IMR-90 (cell line): ENCODE measurements at regions not wholly inside any gene's neighbourhood (a gene's known extent, or its start where the extent isn't known, plus 50 kb on each side); places are given as distances from the start of the nearest gene placed in this dataset.
"Not testable (repeated sequence)": the region's sequence is repeated elsewhere in the genome, so short reads cannot be mapped to it uniquely, and the experiment has no call there.

Experiments
- ATAC-seq: fragments of 200-7000 bp; cut with Tn5 transposase; 2 replicates; pipeline ENCODE4 v1.9.1; 2020; ENCODE audit warnings: low read depth, mild to moderate bottlenecking, moderate library complexity
- BruUV-seq: library from RNA; stranded (reverse); fragments of 400-500 nt; replicated peaks from 2 replicates; lab custom pipeline; 2021; lab: Mats Ljungman, UMichigan
- CTCF ChIA-PET: fragments of 300-600 bp; formaldehyde crosslinking; extraction: SDS; loops from one replicate; lab custom pipeline; 2021; ENCODE audit warnings: antibody characterized with exemption; lab: Yijun Ruan, JAX
- POLR2A ChIA-PET: fragments of 300-600 bp; sonication (Branson Sonifier 250); formaldehyde crosslinking; loops from one replicate; lab custom pipeline; 2022; ENCODE audit warnings: antibody characterized with exemption; ENCODE audit not compliant: unreplicated experiment; lab: Charles Lee
- DNase-seq: peaks from one replicate; pipeline ENCODE4 v3.0.0; 2013
- H2AFZ ChIP-seq: replicated peaks from 2 replicates; pipeline ENCODE3; 2013; ENCODE audit warnings: low read length, mild to moderate bottlenecking; ENCODE audit not compliant: poor library complexity
- H2AK5ac ChIP-seq: 2 replicates; pipeline ENCODE4 v1.6.1; 2013; ENCODE audit warnings: low read depth, low read length, inconsistent platforms
- H2AK9ac ChIP-seq: replicated peaks from 2 replicates; pipeline ENCODE3; 2013; ENCODE audit warnings: mild to moderate bottlenecking, low read depth, low read length, moderate library complexity; ENCODE audit not compliant: poor library complexity
- H2BK120ac ChIP-seq: 2 replicates; pipeline ENCODE4 v1.6.1; 2013; ENCODE audit warnings: low read depth, low read length, inconsistent platforms
- H2BK15ac ChIP-seq: 3 replicates; pipeline ENCODE4 v1.6.1; 2013; ENCODE audit warnings: low read depth, low read length, inconsistent platforms
- H2BK20ac ChIP-seq: 2 replicates; pipeline ENCODE4 v1.6.1; 2013; ENCODE audit warnings: low read depth, mild to moderate bottlenecking, inconsistent platforms, low read length, moderate library complexity
- H2BK5ac ChIP-seq: 2 replicates; pipeline ENCODE4 v1.6.1; 2013; ENCODE audit warnings: mild to moderate bottlenecking, low read depth, low read length, inconsistent platforms; ENCODE audit not compliant: poor library complexity, severe bottlenecking
- H3K14ac ChIP-seq: replicated peaks from 2 replicates; pipeline ENCODE4 v1.6.1; 2013; ENCODE audit warnings: low read depth, low read length, inconsistent platforms
- H3K18ac ChIP-seq: 2 replicates; pipeline ENCODE4 v1.6.1; 2013; ENCODE audit warnings: low read depth, low read length, control low read depth
- H3K23ac ChIP-seq: 2 replicates; pipeline ENCODE4 v1.6.1; 2013; ENCODE audit warnings: low read depth, low read length, inconsistent platforms
- H3K27ac ChIP-seq: 2 replicates; pipeline ENCODE4 v1.5.1; 2013; ENCODE audit warnings: mild to moderate bottlenecking, control low read depth, low read length; ENCODE audit not compliant: insufficient read depth
- H3K27me3 ChIP-seq: 2 replicates; pipeline ENCODE4 v1.6.1; 2013; ENCODE audit warnings: low read length; ENCODE audit not compliant: control insufficient read depth, insufficient read depth
- H3K36me3 ChIP-seq: 2 replicates; pipeline ENCODE4 v1.6.1; 2013; ENCODE audit warnings: low read length, mixed read lengths; ENCODE audit not compliant: control insufficient read depth, insufficient read depth
- H3K4ac ChIP-seq: 2 replicates; pipeline ENCODE4 v1.6.1; 2013; ENCODE audit warnings: low read depth, low read length, inconsistent platforms
- H3K4me1 ChIP-seq: 2 replicates; pipeline ENCODE4 v1.6.1; 2013; ENCODE audit warnings: low read length, mixed read lengths; ENCODE audit not compliant: control insufficient read depth, insufficient read depth
- H3K4me2 ChIP-seq: 2 replicates; pipeline ENCODE4 v1.6.1; 2013; ENCODE audit warnings: low read depth, mild to moderate bottlenecking, control low read depth, low read length, moderate library complexity
- H3K4me3 ChIP-seq: 2 replicates; pipeline ENCODE4 v1.5.1; 2013; ENCODE audit warnings: low read depth, mild to moderate bottlenecking, control low read depth, low read length, moderate library complexity; ENCODE audit not compliant: insufficient read depth
- H3K56ac ChIP-seq: 2 replicates; pipeline ENCODE4 v1.6.1; 2013; ENCODE audit warnings: low read length, inconsistent platforms; ENCODE audit not compliant: insufficient read depth; ENCODE audit errors: extremely low read depth
- H3K79me1 ChIP-seq, 2 experiments: 2 replicates each; pipeline ENCODE4 v1.6.1; 2013; ENCODE audit warnings: low read length in 2 of 2, inconsistent platforms in 1 of 2, low read depth in 1 of 2
- H3K9ac ChIP-seq: 2 replicates; pipeline ENCODE4 v1.6.1; 2013; ENCODE audit warnings: low read depth, low read length, control low read depth
- H3K9me1 ChIP-seq: 2 replicates; pipeline ENCODE4 v1.6.1; 2013; ENCODE audit warnings: low read length, inconsistent platforms; ENCODE audit not compliant: insufficient read depth
- H3K9me3 ChIP-seq: 2 replicates; pipeline ENCODE4 v1.6.1; 2013; ENCODE audit warnings: low read length; ENCODE audit not compliant: control insufficient read depth, insufficient read depth
- H4K20me1 ChIP-seq: 2 replicates; pipeline ENCODE4 v1.6.1; 2013; ENCODE audit warnings: low read length, inconsistent platforms; ENCODE audit not compliant: insufficient read depth
- H4K5ac ChIP-seq: 2 replicates; pipeline ENCODE4 v1.6.1; 2013; ENCODE audit warnings: mild to moderate bottlenecking, low read depth, low read length, control low read depth
- H4K8ac ChIP-seq, 2 experiments: 2 replicates each; pipeline ENCODE4 v1.6.1; 2013; ENCODE audit warnings: low read depth in 2 of 2, low read length in 2 of 2, control low read depth in 1 of 2, inconsistent platforms in 1 of 2
- H4K91ac ChIP-seq: 2 replicates; pipeline ENCODE4 v1.6.1; 2013; ENCODE audit warnings: low read depth, low read length, inconsistent platforms; ENCODE audit not compliant: insufficient read depth
- WGBS, 2 experiments: methylation state at CpG; one replicate each; pipeline versions ENCODE4 v1.1.5 to v1.1.7; 2013; ENCODE audit warnings: missing lambda C conversion rate in 2 of 2; ENCODE audit not compliant: insufficient read length in 1 of 2; ENCODE audit errors: extremely low coverage in 2 of 2; 5-methylcytosine and 5-hydroxymethylcytosine counted together
- dilution Hi-C: fragments of 300-500 bp; cut with HindIII; formaldehyde crosslinking; loops from one replicate; pipeline ENCODE4 v1.14.3; 2018; ENCODE audit warnings: low sequenced_read_pairs; ENCODE audit not compliant: unreplicated experiment
- in situ Hi-C: fragments of 300-500 bp; cut with MboI; formaldehyde crosslinking; loops from 3 replicates; pipeline ENCODE4 v1.14.3; 2019; ENCODE audit warnings: low sequenced_read_pairs, inconsistent platforms, mixed read lengths
- intact Hi-C: fragments of 100-400 bp; cut with micrococcal nuclease; formaldehyde crosslinking; loops from 2 replicates; pipeline ENCODE4 v1.10.0; 2022

DNA sequence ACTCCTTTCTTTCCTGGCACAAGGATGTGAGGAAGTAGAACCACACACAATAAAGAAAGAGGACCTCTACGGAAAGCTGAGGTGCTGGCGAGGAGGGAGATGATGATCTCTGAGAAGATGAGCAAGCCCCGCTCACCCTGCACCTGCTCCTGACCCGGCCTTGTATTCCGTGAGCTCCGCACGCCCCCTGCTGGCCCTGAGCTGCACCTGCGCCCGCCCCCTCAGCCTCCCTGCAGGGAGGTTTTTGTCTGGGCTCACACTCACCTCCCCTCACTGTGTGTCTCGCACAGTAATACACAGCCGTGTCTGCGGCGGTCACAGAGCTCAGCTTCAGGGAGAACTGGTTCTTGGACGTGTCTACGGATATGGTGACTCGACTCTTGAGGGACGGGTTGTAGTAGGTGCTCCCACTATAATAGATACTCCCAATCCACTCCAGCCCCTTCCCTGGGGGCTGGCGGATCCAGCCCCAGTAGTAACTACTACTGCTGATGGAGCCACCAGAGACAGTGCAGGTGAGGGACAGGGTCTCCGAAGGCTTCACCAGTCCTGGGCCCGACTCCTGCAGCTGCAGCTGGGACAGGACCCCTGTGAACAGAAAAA is 895.1 kb downstream of the TMEM121 start:
- H3K36me3 ChIP-seq, in situ Hi-C loops, H2AK9ac ChIP-seq, H3K18ac ChIP-seq, H4K91ac ChIP-seq, intact Hi-C loops, H3K23ac ChIP-seq, POLR2A ChIA-PET, H3K14ac ChIP-seq, H3K79me1 ChIP-seq, CTCF ChIA-PET, H4K5ac ChIP-seq, H3K9me3 ChIP-seq, BruUV-seq, H2BK5ac ChIP-seq, H2AFZ ChIP-seq, H4K8ac ChIP-seq, H2BK15ac ChIP-seq, H3K27me3 ChIP-seq, H2BK120ac ChIP-seq, H3K4me1 ChIP-seq, H3K4ac ChIP-seq, ATAC-seq, H3K27ac ChIP-seq, dilution Hi-C loops, H4K20me1 ChIP-seq, H3K9me1 ChIP-seq, H3K4me3 ChIP-seq, H3K9ac ChIP-seq, H3K4me2 ChIP-seq, DNase-seq, H2AK5ac ChIP-seq, H3K56ac ChIP-seq, H2BK20ac ChIP-seq: not testable (repeated sequence)
- no CpG with 5 or more reads among the region's 20 CpGs for WGBS, 2 experiments
